GM21423 (cell line): ENCODE measurements at regions not wholly inside any gene's neighbourhood (a gene's known extent, or its start where the extent isn't known, plus 50 kb on each side); places are given as distances from the start of the nearest gene placed in this dataset.

Source experiments
- ATAC-seq: cut with Tn5 transposase; IDR thresholded peaks from one replicate; pipeline ENCODE4 v1.9.1; 2021; ENCODE audit warnings: mild to moderate bottlenecking, moderate library complexity; ENCODE audit not compliant: unreplicated experiment

DNA sequence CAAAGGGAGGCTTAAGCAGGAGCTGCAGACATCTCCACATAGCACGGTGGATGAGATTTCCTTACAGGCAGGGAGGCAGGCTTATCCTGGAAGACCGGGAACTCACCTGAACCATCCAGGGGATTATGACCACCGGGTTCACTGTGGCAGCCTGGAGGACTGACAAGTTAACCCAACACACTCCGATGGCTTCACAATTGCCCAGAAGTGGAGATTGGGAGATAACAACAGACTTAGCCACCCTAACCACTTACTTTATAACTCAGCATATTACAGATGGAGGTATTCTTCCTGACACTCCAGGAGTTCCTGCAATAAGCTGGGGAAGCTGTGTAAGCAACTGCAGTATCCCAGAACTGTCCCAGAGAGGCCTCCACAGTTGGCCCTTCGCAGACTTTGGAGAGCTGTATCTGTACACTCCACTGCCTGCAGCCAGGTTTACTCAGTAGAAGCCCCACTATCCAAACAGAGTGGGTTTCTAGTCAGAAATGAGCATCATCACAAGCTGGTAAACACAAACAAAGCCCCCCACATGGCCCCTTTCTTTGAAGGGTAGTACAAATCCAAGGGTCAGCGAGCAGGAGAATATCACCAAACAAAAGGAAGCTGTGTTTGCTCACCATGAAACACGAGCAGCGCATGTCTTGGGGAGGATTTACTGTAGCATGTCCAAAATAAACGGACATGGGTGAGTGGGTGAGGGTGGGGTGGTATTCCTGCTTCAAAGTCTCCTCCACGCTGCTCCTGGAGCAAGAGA, 462.2 kb downstream of the RASEF start:
- ATAC-seq, result no peak

GRCh38 chr9:82601293-82601771, 461.6 kb downstream of the RASEF start:
- ATAC-seq, result no peak

GRCh38 chr9:82604947-82605656, 457.8 kb downstream of the RASEF start:
- ATAC-seq, result no peak

- ATAC-seq, result no peak
These were observed 457.3 kb downstream of the RASEF start for GRCh38 chr9:82605657-82606031.

DNA sequence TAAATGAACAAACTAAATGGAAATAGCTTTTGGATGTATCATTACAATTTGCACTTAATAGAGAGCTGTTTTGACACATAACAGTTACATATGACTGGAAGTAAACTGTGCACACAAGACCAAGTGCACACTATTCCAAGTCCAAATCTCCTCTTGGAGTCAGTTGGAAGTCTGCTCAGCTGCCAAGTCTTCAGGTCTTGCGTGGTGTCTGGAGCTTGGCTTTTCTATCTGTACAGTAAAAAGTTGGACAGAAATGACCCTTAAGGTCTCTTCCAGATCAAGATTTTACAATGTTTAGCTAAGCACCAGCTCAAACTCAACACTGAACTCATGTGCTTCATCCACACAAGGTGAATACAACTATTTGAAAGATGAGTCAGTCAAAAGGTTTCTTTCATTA, 456.9 kb downstream of the RASEF start:
- ATAC-seq, result no peak

DNA sequence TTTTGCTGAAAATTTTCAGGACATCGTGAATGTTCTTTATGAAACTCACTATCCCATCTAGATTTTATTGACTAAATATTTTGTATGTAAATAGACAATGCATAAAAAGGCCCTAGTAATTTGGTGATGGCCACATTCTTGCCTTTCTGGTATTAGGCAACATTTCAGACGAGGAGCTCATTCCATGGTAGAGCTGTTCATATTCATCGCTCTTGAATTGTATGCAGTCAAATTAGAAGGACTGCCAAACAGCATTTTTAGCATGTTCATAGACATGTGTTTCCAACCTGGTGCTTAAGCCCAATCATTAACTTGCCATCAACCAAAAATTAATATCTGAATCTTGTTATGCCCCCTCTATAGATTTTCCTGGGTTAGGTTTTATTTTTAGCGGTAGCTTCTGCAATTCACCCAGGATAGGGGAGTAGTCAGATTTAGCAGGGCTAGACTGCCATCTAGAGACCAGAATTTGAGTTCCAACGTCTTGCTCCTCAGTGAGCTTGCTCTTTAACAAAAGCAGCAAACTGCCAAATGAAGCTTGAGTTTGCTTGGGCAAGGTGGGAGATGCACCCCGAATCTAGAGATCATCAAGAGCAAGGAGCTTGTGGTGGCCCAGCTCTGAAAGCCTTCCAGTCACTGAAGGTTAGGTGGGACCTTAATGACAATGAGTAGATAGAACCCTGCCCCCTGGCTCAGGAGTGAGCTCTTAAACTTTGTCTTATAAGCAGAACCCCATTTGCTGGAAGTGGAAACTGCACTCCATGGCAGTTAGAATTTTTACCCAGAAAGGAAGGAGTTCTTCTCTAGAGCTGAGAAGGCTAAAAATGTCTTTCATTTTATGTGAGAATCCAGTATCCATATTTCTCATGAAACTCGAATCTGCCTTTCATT, 456.2 kb downstream of the RASEF start:
- no peak for ATAC-seq

DNA sequence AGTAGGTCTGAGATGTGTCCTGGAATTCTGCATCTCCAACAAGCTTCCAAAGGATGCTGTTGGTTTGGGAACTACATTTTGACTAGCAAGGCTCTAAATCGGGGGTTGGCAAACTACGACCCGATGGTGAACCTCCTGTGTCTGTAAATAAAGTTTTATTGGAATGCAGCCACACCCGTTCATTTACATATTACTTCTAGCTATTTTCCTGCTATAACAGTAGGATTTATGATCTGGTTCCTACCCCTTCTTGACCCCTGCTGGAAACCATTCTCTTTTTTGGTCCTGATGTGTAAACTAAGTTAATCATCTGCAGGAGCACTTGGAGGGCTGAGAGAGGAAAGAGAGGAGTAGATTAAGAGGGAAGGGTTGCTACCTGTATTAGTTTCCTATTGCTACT, 454.5 kb downstream of the RASEF start:
- no peak for ATAC-seq

- no peak for ATAC-seq
These were observed 450.0 kb downstream of the RASEF start for GRCh38 chr9:82612942-82613341.

DNA sequence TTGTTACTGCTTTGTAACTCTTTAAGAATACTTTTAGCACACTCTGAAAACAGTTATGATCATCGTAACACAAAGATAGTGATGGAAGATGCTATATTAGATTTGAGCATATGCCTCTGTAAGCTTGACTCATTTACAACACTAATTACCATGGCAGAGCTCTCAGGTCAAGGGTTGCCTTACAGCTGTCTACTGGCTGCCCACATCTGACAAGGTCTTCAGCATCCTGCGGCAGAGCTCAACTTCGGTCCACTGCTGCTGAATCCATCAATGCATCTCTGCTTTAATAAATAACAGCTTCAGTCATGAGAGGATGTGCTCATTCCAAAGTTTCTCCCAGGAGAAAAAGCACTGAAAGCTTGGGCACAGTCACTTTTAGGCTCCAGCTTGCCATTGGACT, 449.4 kb downstream of the RASEF start:
- no peak for ATAC-seq

- no peak for ATAC-seq
These were observed 446.4 kb downstream of the RASEF start for GRCh38 chr9:82616545-82616944.

GRCh38 chr9:82621447-82621846, 441.5 kb downstream of the RASEF start:
- no peak for ATAC-seq

DNA sequence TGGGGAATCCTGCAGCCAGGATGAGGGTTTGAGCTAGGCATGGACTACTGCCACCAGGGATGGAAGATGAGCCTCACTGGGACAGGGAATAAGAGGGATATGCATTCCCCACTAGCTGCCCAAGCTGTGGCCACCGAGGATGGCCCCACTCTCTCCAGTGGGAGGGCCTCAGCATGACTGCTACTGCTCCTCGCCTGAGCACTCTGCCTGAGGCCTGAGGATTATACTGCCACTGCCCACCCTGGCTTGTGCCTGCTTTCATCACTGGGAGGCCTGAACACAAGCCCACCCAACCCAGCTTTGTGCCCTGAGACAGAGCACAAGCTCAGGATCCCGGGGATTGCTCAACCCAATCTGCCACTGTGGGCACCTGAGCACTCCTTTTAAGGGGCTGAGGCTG, 425.6 kb downstream of the RASEF start:
- ATAC-seq, result no peak

- no peak for ATAC-seq
These were observed 417.3 kb downstream of the RASEF start for GRCh38 chr9:82645600-82645999.

GRCh38 chr9:82650368-82650767, 412.6 kb downstream of the RASEF start:
- ATAC-seq, result no peak

DNA sequence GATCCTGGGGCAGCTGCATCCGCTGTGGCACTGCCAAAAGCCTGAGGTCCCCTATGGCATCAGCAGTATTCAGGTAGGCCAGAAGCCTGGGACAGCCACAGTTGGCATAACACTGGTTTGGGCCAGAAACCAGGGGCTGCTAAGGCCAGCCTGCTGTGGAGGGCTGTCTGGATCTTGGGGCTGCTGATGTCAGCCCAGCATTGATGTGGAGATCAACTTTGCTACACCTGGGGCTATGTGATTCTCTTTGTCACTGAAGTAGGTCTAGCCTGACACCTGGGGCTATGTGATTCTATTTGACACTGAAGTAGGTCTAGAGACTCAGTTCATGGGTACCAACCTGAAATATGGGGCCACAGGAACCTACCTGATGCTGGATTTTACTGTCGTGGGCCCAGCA, 411.5 kb downstream of the RASEF start:
- ATAC-seq, result no peak

GRCh38 chr9:82665324-82665723, 397.6 kb downstream of the RASEF start:
- no peak for ATAC-seq

DNA sequence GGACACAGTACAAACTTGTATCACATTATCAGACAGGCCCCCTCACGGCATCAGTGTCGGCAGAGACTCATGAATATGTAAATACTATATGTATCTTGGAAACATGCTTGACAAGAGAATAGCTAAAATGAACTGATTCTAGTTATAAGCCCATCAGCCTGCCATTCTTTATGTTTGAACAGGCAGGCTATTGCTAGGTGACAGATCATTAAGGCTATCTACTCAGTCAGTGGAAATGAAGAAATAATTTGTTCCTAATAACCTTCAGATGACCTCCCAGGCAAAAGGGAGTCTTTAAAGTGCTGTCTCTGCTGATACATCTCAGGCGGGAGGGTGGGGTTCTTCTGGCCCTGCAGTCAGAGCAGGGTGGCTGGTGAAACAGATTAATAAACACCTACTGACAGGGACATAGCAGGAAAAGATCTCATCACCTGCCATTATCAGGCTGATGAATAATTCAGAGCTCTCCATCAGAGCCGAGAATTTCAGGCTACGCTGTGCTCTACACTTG, 394.2 kb downstream of the RASEF start:
- ATAC-seq, result no peak

DNA sequence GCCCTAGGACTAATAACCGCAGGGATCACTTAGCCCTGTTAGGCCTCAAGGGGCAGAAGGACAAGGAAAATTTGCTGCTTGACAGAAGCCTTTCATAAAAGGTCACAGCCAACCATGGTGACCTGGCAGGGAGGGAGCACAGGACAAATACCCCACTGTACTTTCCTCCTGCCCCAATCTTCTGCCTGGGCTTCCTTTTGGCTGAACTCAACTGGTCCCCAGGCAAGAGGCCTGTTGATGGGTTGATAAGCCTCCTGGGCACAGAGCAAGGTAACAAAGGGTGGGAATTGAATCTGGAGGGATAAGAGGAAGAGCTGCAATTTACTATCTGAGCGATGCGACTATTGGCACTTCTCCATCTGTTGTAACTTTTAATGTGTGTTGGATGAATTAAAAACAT, 392.9 kb downstream of the RASEF start:
- no peak for ATAC-seq

DNA sequence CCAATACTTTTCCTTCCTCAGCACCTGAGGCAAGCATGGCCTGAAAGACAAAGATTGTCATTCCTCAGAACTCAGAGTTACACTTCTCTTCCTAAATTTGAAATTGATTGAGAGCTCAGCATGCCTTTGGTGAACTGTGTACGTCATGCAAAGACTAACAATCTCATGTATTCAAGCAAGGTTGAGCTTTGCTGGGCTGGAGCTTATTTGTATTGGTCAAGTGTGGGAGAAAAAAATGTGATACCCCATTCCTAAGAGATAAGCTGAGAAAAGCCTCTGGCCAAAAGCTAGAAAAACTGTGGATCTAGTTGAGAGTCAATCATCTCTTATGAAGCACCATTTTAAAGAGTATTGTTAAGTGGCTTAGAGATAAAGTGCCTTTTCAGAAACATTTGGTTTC, 392.2 kb downstream of the RASEF start:
- ATAC-seq, result no peak

DNA sequence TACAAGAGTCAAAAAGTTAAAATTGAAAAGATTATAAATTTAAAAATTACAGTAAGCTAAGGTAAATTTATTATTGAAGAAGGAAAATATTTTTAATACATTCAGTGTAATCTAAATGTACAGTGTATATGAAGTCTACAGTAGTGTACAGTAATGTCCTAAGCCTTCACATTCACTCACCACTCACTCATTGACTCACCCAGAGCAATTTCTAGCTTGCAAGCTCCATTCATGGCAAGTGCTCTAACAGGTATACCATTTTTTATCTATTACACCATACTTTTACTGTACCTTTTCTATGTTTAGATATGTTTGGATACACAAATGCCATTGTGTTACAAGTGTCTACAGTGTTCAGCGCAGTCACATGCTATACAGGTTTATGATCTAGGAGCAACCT, 389.7 kb downstream of the RASEF start:
- ATAC-seq, result no peak

GRCh38 chr9:82673919-82674318, 389.0 kb downstream of the RASEF start:
- no peak for ATAC-seq
